ENCODE measurements at regions not wholly inside any gene's neighbourhood (a gene's known extent, or its start where the extent isn't known, plus 50 kb on each side); places are given as distances from the start of the nearest gene placed in this dataset.

- Histone ChIP-seq H3K27me3 (no peaks in the 10 kb centered on the region), H3K4me3 (no peak overlapping the region), H3K9me3 (no peaks in the 10 kb centered on the region), H3K27ac (no peak overlapping the region), H3K4me1 (no peaks in the 10 kb centered on the region), H3K36me3 (no peaks in the 10 kb centered on the region)
- no peak for TF ChIP-seq CTCF (IDR thresholded peaks at IDR 0.05)
- no peak for TF ChIP-seq POLR2A (IDR thresholded peaks at IDR 0.05)
- DNase-seq, result no peak
Observed at GRCh38 chr4:37124800-37125199, 119.7 kb upstream of the NWD2 start.

GRCh38 chr4:37126051-37126450, 118.5 kb upstream of the NWD2 start:
- no peaks in the 10 kb centered on the region for H3K36me3 ChIP-seq
- H3K4me1 ChIP-seq, result no peaks in the 10 kb centered on the region
- no peak for DNase-seq
- H3K9me3 ChIP-seq, result no peaks in the 10 kb centered on the region
- no peaks in the 10 kb centered on the region for H3K27me3 ChIP-seq
- no peak overlapping the region for H3K4me3 ChIP-seq
- no peak overlapping the region for H3K27ac ChIP-seq
- no peak for TF ChIP-seq CTCF (IDR thresholded peaks at IDR 0.05)
- no peak for TF ChIP-seq POLR2A (IDR thresholded peaks at IDR 0.05)

- TF ChIP-seq POLR2A (IDR thresholded peaks at IDR 0.05), result no peak
- Histone ChIP-seq H3K4me1 (no peaks in the 10 kb centered on the region), H3K27me3 (no peaks in the 10 kb centered on the region), H3K36me3 (no peaks in the 10 kb centered on the region), H3K27ac (no peak overlapping the region), H3K4me3 (no peak overlapping the region), H3K9me3 (no peaks in the 10 kb centered on the region)
- no peak for DNase-seq
Observed at GRCh38 chr4:37130465-37130864, 114.1 kb upstream of the NWD2 start.

GRCh38 chr4:37132351-37132974, 112.1 kb upstream of the NWD2 start:
- no peak overlapping the region for H3K27ac ChIP-seq
- H3K9me3 ChIP-seq, result no peaks in the 10 kb centered on the region
- H3K27me3 ChIP-seq, result no peaks in the 10 kb centered on the region
- no peaks in the 10 kb centered on the region for H3K36me3 ChIP-seq
- no peak overlapping the region for H3K4me3 ChIP-seq
- DNase-seq, result no peak
- H3K4me1 ChIP-seq, result no peaks in the 10 kb centered on the region
- no peak for TF ChIP-seq POLR2A (IDR thresholded peaks at IDR 0.05)
- TF ChIP-seq CTCF (IDR thresholded peaks at IDR 0.05), result no peak

GRCh38 chr4:37132975-37133360, 111.6 kb upstream of the NWD2 start:
- no peaks in the 10 kb centered on the region for H3K36me3 ChIP-seq
- no peak overlapping the region for H3K4me3 ChIP-seq
- H3K9me3 ChIP-seq, result no peaks in the 10 kb centered on the region
- TF ChIP-seq POLR2A (IDR thresholded peaks at IDR 0.05), result no peak
- no peak for TF ChIP-seq CTCF (IDR thresholded peaks at IDR 0.05)
- H3K4me1 ChIP-seq, result no peaks in the 10 kb centered on the region
- H3K27ac ChIP-seq, result no peak overlapping the region
- no peak for DNase-seq
- H3K27me3 ChIP-seq, result no peaks in the 10 kb centered on the region

- TF ChIP-seq CTCF (IDR thresholded peaks at IDR 0.05), result no peak
- TF ChIP-seq POLR2A (IDR thresholded peaks at IDR 0.05), result no peak
- no peak for DNase-seq
Observed at GRCh38 chr4:37138019-37138653, 106.4 kb upstream of the NWD2 start.

More at GRCh38 chr4:37138019-37138653, 106.4 kb upstream of the NWD2 start:
- Histone ChIP-seq H3K4me3 (no peak overlapping the region), H3K27me3 (no peaks in the 10 kb centered on the region), H3K4me1 (no peaks in the 10 kb centered on the region), H3K27ac (no peak overlapping the region), H3K36me3 (no peaks in the 10 kb centered on the region), H3K9me3 (no peaks in the 10 kb centered on the region)
